ENCODE measurements at regions not wholly inside any gene's neighbourhood (a gene's known extent, or its start where the extent isn't known, plus 50 kb on each side); places are given as distances from the start of the nearest gene placed in this dataset.
A peak's percentile ranks its signal among the peaks of the same experiment; 100 is the strongest.

DNA sequence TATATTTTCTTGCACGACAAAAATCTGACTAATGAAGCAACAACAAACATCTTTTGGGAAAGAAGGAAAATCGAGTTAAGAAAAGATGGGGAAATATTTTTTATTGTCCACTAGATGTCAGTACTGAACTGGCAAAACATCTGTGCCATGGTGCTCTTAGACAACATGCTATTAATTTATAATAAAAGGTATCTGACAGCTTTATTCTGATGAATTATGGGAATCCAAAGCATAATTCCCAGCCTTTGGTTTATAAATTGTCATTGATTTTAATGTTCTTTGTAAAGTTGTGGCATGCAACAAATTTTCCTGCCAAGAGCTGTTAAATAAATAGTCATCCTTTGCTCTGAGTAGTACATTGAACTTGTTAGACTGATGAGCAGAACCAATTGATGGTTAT, 231.2 kb downstream of the ETNK1 start:
- no peak overlapping the region for H2BK15ac ChIP-seq (ENCODE audit: low read depth, low read length)
- H3K79me2 ChIP-seq (ENCODE audit: insufficient read depth, low read length), result no peaks in the 10 kb centered on the region
- H2AK5ac ChIP-seq (ENCODE audit: insufficient read length, low read length), result no peak overlapping the region
- no peaks in the 10 kb centered on the region for H3K36me3 Mint-ChIP-seq (ENCODE audit: insufficient read depth in 1 of 3, low read depth in 3 of 3)
- no peak overlapping the region for H4K8ac ChIP-seq (replicated peaks; ENCODE audit: insufficient read length, low read depth, low read length)
- no peak overlapping the region for H3K4me3 Mint-ChIP-seq
- no peak overlapping the region for H2AFZ ChIP-seq (ENCODE audit: low read length)
- H3K18ac ChIP-seq (ENCODE audit: insufficient read length, low read depth, low read length), result no peak overlapping the region
- no peak overlapping the region for H3K9ac ChIP-seq (ENCODE audit: extremely low read depth, insufficient read length, low read length)
- no peaks in the 10 kb centered on the region for H3K9me3 Mint-ChIP-seq
- no peak for DNase-seq
- H3K23me2 ChIP-seq (ENCODE audit: insufficient read length, low read depth, low read length, poor library complexity, severe bottlenecking), result no peaks in the 10 kb centered on the region
- H4K5ac ChIP-seq (ENCODE audit: insufficient read length, low read depth, low read length), result no peak overlapping the region
- no peak overlapping the region for H3K23ac ChIP-seq (ENCODE audit: insufficient read length, low read depth, low read length)
- no CpG with 5 or more reads among the region's 2 CpGs for WGBS (ENCODE audit: extremely low coverage, insufficient read length, low lambda C conversion rate)
- no peaks in the 10 kb centered on the region for H3K27me3 Mint-ChIP-seq (ENCODE audit: low read depth)
- no peak overlapping the region for H4K91ac ChIP-seq (ENCODE audit: insufficient read length, low read depth, low read length)
- H3K27ac ChIP-seq (ENCODE audit: insufficient read length, low read depth, low read length), result no peak overlapping the region
- H3K27me3 ChIP-seq (ENCODE audit: insufficient read depth, low read length), result no peaks in the 10 kb centered on the region
- H3K27ac Mint-ChIP-seq, result no peak overlapping the region
- TF ChIP-seq, protein P1, sequence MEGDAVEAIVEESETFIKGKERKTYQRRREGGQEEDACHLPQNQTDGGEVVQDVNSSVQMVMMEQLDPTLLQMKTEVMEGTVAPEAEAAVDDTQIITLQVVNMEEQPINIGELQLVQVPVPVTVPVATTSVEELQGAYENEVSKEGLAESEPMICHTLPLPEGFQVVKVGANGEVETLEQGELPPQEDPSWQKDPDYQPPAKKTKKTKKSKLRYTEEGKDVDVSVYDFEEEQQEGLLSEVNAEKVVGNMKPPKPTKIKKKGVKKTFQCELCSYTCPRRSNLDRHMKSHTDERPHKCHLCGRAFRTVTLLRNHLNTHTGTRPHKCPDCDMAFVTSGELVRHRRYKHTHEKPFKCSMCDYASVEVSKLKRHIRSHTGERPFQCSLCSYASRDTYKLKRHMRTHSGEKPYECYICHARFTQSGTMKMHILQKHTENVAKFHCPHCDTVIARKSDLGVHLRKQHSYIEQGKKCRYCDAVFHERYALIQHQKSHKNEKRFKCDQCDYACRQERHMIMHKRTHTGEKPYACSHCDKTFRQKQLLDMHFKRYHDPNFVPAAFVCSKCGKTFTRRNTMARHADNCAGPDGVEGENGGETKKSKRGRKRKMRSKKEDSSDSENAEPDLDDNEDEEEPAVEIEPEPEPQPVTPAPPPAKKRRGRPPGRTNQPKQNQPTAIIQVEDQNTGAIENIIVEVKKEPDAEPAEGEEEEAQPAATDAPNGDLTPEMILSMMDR (conservative IDR thresholded peaks at IDR 0.05), result peak; percentile 86
- H3K9me3 ChIP-seq (ENCODE audit: control insufficient read depth, low read depth, low read length), result no peaks in the 10 kb centered on the region
- no peak overlapping the region for H3K56ac ChIP-seq (ENCODE audit: insufficient read length, low read depth, low read length)
- H2BK12ac ChIP-seq (ENCODE audit: insufficient read length, low read depth, low read length), result no peak overlapping the region
- H2BK120ac ChIP-seq (ENCODE audit: low read depth, low read length, poor library complexity, severe bottlenecking), result no peak overlapping the region
- no peak overlapping the region for H3K4ac ChIP-seq (ENCODE audit: low read depth, low read length)
- H4K20me1 ChIP-seq (ENCODE audit: control insufficient read depth, insufficient read depth, insufficient read length), result no peaks in the 10 kb centered on the region
- H3K4me1 Mint-ChIP-seq, result peaks cover 44 to 48% of the 10 kb centered on the region in 2 experiments
- no peak overlapping the region for H2BK20ac ChIP-seq (ENCODE audit: low read depth, low read length, poor library complexity, severe bottlenecking)
- H3K14ac ChIP-seq (ENCODE audit: insufficient read depth, low read length), result no peak overlapping the region
- no peaks in the 10 kb centered on the region for H3K4me1 ChIP-seq (ENCODE audit: insufficient read depth, low read length)
- H2BK5ac ChIP-seq (ENCODE audit: insufficient read length, low read length), result no peak overlapping the region
- no peaks in the 10 kb centered on the region for H3K79me1 ChIP-seq (ENCODE audit: insufficient read depth, low read depth, low read length, poor library complexity, severe bottlenecking)
- no peak overlapping the region for H3T11ph ChIP-seq (ENCODE audit: low read length)
- no peak overlapping the region for H3K4me2 ChIP-seq (ENCODE audit: insufficient read depth, insufficient read length, low read length)
